GM12892 (cell line): ENCODE measurements at regions not wholly inside any gene's neighbourhood (a gene's known extent, or its start where the extent isn't known, plus 50 kb on each side); places are given as distances from the start of the nearest gene placed in this dataset.

ENCODE experiments used
- POLR2A ChIP-seq: IDR thresholded peaks from 2 replicates; pipeline ENCODE4 v1.6.1; 2011; ENCODE audit warnings: low read depth, low read length, control low read depth
- POLR2AphosphoS5 ChIP-seq: IDR thresholded peaks from 2 replicates; pipeline ENCODE4 v1.6.1; 2011; ENCODE audit warnings: low read depth, low read length, control low read depth

DNA sequence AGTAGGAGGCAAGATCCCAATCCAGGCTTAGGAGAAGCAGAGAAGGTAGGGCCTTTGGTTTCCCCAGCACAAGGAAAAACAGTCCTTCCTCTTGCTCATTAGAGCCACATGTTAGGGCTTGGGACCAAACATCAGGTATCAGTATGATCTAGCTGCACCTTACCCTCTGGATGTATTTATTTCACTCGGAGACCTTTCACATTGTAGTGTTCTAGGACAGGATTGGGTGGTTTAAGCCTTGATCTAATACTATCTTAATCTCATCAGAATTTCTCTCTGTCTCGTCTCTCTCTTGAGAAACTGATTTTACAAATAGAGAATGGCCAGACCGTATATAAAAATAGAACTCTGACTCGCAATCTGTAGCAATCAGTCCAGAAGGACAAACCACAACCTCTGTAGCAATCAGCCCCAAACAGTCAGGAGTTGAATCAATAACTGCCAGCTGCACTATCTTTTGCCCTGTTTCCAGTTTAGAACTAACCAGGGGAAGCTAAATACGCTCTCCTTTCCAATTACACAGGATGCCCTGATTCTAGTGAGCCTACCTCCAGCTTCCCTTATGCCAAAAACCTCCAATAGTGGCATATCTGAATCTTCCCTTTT lies 207.1 kb downstream of the TDRD15 start:
- no peak for TF ChIP-seq POLR2A
- TF ChIP-seq POLR2AphosphoS5 = no peak
